ENCODE measurements at regions not wholly inside any gene's neighbourhood (a gene's known extent, or its start where the extent isn't known, plus 50 kb on each side); places are given as distances from the start of the nearest gene placed in this dataset.

DNA sequence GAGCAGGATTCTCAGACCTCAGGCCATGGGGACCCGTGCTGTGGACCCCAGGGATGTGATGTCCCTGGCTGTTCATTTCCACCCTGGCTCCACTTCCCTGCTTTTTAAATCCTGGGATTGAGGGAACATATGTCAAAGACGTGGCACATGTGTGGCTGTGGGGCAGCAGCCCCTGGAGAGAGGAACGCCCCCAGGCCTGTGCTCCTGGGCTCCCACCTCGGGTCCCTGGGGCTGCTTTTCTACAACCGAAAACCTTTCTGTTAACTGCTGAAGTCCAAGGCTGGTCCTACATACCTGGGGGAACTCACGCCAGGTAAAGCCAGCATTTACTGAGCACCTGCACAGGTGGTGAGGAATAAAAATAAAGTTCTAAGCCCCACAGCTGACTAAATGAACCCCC lies 102.3 kb upstream of the FRMD1 start:
- 81% methylated on average over 6 of the region's 6 CpGs for WGBS
- no peak overlapping the region for H3K4me2 ChIP-seq (ENCODE audit: low read length, poor library complexity, severe bottlenecking)
- no peak overlapping the region for H3K14ac ChIP-seq (ENCODE audit: low read length in 2 of 2)
- no peak overlapping the region for H2BK12ac ChIP-seq (ENCODE audit: low read length in 2 of 2)
- no peak overlapping the region for H3K9ac ChIP-seq (ENCODE audit: low read length)
- H2AK5ac ChIP-seq (ENCODE audit: low read length, severe bottlenecking): no peak overlapping the region
- no peaks in the 10 kb centered on the region for H3K79me1 ChIP-seq (replicated peaks; ENCODE audit: low read length, poor library complexity, severe bottlenecking)
- H3K18ac ChIP-seq (ENCODE audit: low read depth in 1 of 2, low read length in 2 of 2): no peak overlapping the region
- DNase-seq: no peak
- no peak overlapping the region for H3K4me3 ChIP-seq (ENCODE audit: insufficient read depth in 1 of 2, low read depth in 1 of 2, low read length in 2 of 2)
- H3K4ac ChIP-seq (ENCODE audit: low read depth in 1 of 2, low read length in 2 of 2): no peak overlapping the region
- H2BK5ac ChIP-seq (ENCODE audit: low read depth, low read length, poor library complexity, severe bottlenecking): no peak overlapping the region
- no peak overlapping the region for H2AFZ ChIP-seq (ENCODE audit: low read depth, low read length)
- no peaks in the 10 kb centered on the region for H3K9me3 ChIP-seq (ENCODE audit: control insufficient read depth, low read length)
- no peak overlapping the region for H2BK15ac ChIP-seq (ENCODE audit: low read depth, poor library complexity, severe bottlenecking)
- no peak overlapping the region for H3K27ac ChIP-seq (ENCODE audit: low read length, poor library complexity, severe bottlenecking)
- no peak overlapping the region for H4K8ac ChIP-seq (ENCODE audit: low read length)
- no peak overlapping the region for H2BK120ac ChIP-seq (ENCODE audit: low read depth, low read length)
- H3K4me1 ChIP-seq (ENCODE audit: control insufficient read depth, insufficient read depth, low read depth, low read length): peaks cover 4% of the 10 kb centered on the region
- H3K36me3 ChIP-seq (ENCODE audit: control insufficient read depth in 1 of 2, insufficient read depth in 2 of 2, low read depth in 1 of 2, low read length in 2 of 2): no peaks in the 10 kb centered on the region
- peaks cover 4 to 8% of the 10 kb centered on the region in 2 experiments for H3K27me3 ChIP-seq (ENCODE audit: control insufficient read depth in 1 of 2, insufficient read depth in 1 of 2, low read length in 2 of 2)
- no peak overlapping the region for H3K23ac ChIP-seq (ENCODE audit: low read length in 2 of 2)
- H4K91ac ChIP-seq (ENCODE audit: low read length): no peak overlapping the region

DNA sequence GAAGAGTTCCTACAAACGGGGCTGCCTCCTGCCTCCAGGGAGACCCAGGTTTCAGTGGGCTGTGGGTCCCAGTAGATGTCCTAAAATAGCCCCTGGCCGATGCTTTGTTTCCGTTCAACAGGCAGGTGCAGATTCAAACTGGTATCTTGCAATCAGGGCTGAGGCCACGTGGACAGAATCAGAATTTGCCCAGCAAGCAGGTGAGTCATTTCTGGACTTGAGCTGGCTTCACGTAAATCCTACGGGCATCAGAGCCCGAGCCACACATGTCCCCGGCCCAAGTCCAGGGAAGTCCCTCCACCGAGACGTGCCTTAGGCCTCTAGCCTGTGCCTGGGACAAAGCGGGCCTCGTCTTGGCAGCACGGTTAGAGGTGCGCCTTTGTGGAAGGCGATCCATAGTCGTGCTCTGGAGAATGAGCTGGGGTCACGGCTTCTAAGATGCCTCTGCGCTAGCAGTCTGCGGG lies 101.6 kb upstream of the FRMD1 start:
- H2BK5ac ChIP-seq (ENCODE audit: low read depth, low read length, poor library complexity, severe bottlenecking): no peak overlapping the region

DNA sequence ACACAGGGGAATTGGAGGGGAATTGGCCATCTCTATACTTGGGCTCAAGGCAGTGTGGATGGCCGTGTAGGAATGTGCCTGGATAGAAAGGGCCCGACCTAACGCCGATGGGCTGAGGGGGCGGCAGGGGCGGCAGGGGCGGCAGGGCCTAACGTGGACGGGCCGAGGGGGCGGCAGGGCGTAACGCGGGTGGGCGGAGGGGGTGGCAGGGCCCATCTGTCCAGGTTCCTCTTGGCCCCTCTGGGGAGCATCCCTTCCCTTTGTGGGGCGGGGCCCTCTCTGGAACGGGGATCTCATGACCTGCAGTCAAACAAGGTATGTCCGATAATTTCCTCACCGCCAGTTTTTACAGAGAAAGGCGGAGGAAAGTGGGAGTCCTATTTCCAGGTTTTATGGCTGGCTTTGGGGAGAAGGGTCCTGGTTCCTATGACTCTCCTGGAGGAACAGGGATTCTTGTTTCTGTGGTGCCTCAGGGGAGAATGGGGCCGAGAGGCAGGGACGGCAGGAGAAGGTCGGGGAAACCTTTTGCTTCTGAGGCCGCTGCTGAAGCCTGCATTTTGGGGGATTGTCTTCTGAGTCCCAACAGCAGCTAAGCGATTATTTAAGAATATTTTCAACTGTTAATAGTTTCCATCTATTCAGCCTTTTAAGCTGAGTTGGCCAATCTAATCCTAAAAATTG lies 100.8 kb upstream of the FRMD1 start:
- Histone ChIP-seq H2AFZ (ENCODE audit: low read depth, low read length) (no peak overlapping the region), H3K36me3 (ENCODE audit: control insufficient read depth in 1 of 2, insufficient read depth in 2 of 2, low read depth in 1 of 2, low read length in 2 of 2) (no peaks in the 10 kb centered on the region), H3K4me1 (ENCODE audit: control insufficient read depth, insufficient read depth, low read depth, low read length) (peaks cover 4% of the 10 kb centered on the region), H3K4ac (ENCODE audit: low read depth in 1 of 2, low read length in 2 of 2) (no peak overlapping the region), H2BK5ac (ENCODE audit: low read depth, low read length, poor library complexity, severe bottlenecking) (no peak overlapping the region), H3K79me1 (replicated peaks; ENCODE audit: low read length, poor library complexity, severe bottlenecking) (no peaks in the 10 kb centered on the region), H2BK120ac (ENCODE audit: low read depth, low read length) (no peak overlapping the region), H3K14ac (ENCODE audit: low read length in 2 of 2) (no peak overlapping the region), H2AK5ac (ENCODE audit: low read length, severe bottlenecking) (no peak overlapping the region), H3K4me2 (ENCODE audit: low read length, poor library complexity, severe bottlenecking) (no peak overlapping the region), H3K9me3 (ENCODE audit: control insufficient read depth, low read length) (no peaks in the 10 kb centered on the region), H2BK15ac (ENCODE audit: low read depth, poor library complexity, severe bottlenecking) (no peak overlapping the region), H4K8ac (ENCODE audit: low read length) (no peak overlapping the region), H4K91ac (ENCODE audit: low read length) (no peak overlapping the region), H3K18ac (ENCODE audit: low read depth in 1 of 2, low read length in 2 of 2) (no peak overlapping the region), H3K23ac (ENCODE audit: low read length in 2 of 2) (no peak overlapping the region), H3K9ac (ENCODE audit: low read length) (no peak overlapping the region), H3K27me3 (ENCODE audit: control insufficient read depth in 1 of 2, insufficient read depth in 1 of 2, low read length in 2 of 2) (peaks cover 4 to 8% of the 10 kb centered on the region in 2 experiments), H3K4me3 (ENCODE audit: insufficient read depth in 1 of 2, low read depth in 1 of 2, low read length in 2 of 2) (no peak overlapping the region), H2BK12ac (ENCODE audit: low read length in 2 of 2) (no peak overlapping the region), H3K27ac (ENCODE audit: low read length, poor library complexity, severe bottlenecking) (no peak overlapping the region)
- WGBS: 91% methylated on average over 24 of the region's 25 CpGs
- no peak for DNase-seq

More for the DNA sequence above, 101.6 kb upstream of the FRMD1 start:
- Histone ChIP-seq H3K14ac (ENCODE audit: low read length in 2 of 2) (no peak overlapping the region), H3K4me2 (ENCODE audit: low read length, poor library complexity, severe bottlenecking) (no peak overlapping the region), H3K27me3 (ENCODE audit: control insufficient read depth in 1 of 2, insufficient read depth in 1 of 2, low read length in 2 of 2) (peaks cover 4 to 8% of the 10 kb centered on the region in 2 experiments), H3K23ac (ENCODE audit: low read length in 2 of 2) (no peak overlapping the region), H2BK15ac (ENCODE audit: low read depth, poor library complexity, severe bottlenecking) (no peak overlapping the region), H3K27ac (ENCODE audit: low read length, poor library complexity, severe bottlenecking) (no peak overlapping the region), H3K79me1 (replicated peaks; ENCODE audit: low read length, poor library complexity, severe bottlenecking) (no peaks in the 10 kb centered on the region), H2BK12ac (ENCODE audit: low read length in 2 of 2) (no peak overlapping the region), H3K36me3 (ENCODE audit: control insufficient read depth in 1 of 2, insufficient read depth in 2 of 2, low read depth in 1 of 2, low read length in 2 of 2) (no peaks in the 10 kb centered on the region), H2AFZ (ENCODE audit: low read depth, low read length) (no peak overlapping the region), H4K91ac (ENCODE audit: low read length) (no peak overlapping the region), H3K9me3 (ENCODE audit: control insufficient read depth, low read length) (no peaks in the 10 kb centered on the region), H3K4ac (ENCODE audit: low read depth in 1 of 2, low read length in 2 of 2) (no peak overlapping the region), H2BK120ac (ENCODE audit: low read depth, low read length) (no peak overlapping the region), H3K4me3 (ENCODE audit: insufficient read depth in 1 of 2, low read depth in 1 of 2, low read length in 2 of 2) (no peak overlapping the region), H3K18ac (ENCODE audit: low read depth in 1 of 2, low read length in 2 of 2) (no peak overlapping the region), H4K8ac (ENCODE audit: low read length) (no peak overlapping the region), H3K9ac (ENCODE audit: low read length) (no peak overlapping the region), H3K4me1 (ENCODE audit: control insufficient read depth, insufficient read depth, low read depth, low read length) (peaks cover 4% of the 10 kb centered on the region), H2AK5ac (ENCODE audit: low read length, severe bottlenecking) (no peak overlapping the region)
- WGBS: 87% methylated on average over 19 of the region's 19 CpGs
- DNase-seq: no peak

DNA sequence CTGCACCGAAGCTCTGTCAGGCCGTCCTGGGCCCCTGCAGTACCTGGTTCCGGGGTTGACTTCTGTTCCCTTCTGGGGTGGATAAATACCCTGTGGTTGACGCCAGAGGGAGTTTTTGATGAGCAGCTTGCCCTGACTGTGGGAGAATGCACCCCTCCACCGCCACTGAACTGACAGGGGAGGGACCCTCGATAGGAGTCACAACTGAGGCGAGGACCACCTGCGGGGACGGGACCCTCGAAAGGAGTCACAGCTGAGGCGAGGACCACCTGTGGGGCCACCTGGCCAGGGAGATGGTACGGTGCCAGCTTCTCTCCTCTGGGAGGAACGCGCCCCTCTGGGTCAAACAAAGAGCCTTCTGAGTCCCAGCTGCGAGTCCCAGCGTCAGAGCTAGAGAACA lies 100.1 kb upstream of the FRMD1 start:
- H3K27me3 ChIP-seq (ENCODE audit: control insufficient read depth in 1 of 2, insufficient read depth in 1 of 2, low read length in 2 of 2): peaks cover 4 to 8% of the 10 kb centered on the region in 2 experiments
- no peaks in the 10 kb centered on the region for H3K79me1 ChIP-seq (replicated peaks; ENCODE audit: low read length, poor library complexity, severe bottlenecking)
- H3K4me1 ChIP-seq (ENCODE audit: control insufficient read depth, insufficient read depth, low read depth, low read length): peaks cover 4% of the 10 kb centered on the region
- H3K9me3 ChIP-seq (ENCODE audit: control insufficient read depth, low read length): no peaks in the 10 kb centered on the region
- H3K36me3 ChIP-seq (ENCODE audit: control insufficient read depth in 1 of 2, insufficient read depth in 2 of 2, low read depth in 1 of 2, low read length in 2 of 2): no peaks in the 10 kb centered on the region
- no peak overlapping the region for H3K27ac ChIP-seq (ENCODE audit: low read length, poor library complexity, severe bottlenecking)
- H2BK5ac ChIP-seq (ENCODE audit: low read depth, low read length, poor library complexity, severe bottlenecking): no peak overlapping the region
- H2BK15ac ChIP-seq (ENCODE audit: low read depth, poor library complexity, severe bottlenecking): no peak overlapping the region
- H4K91ac ChIP-seq (ENCODE audit: low read length): no peak overlapping the region
- 95% methylated on average over 16 of the region's 16 CpGs for WGBS
- no peak overlapping the region for H2AK5ac ChIP-seq (ENCODE audit: low read length, severe bottlenecking)
- no peak overlapping the region for H3K18ac ChIP-seq (ENCODE audit: low read depth in 1 of 2, low read length in 2 of 2)
- no peak for DNase-seq
- no peak overlapping the region for H3K4me3 ChIP-seq (ENCODE audit: insufficient read depth in 1 of 2, low read depth in 1 of 2, low read length in 2 of 2)
- H2AFZ ChIP-seq (ENCODE audit: low read depth, low read length): no peak overlapping the region
- H3K9ac ChIP-seq (ENCODE audit: low read length): no peak overlapping the region
- no peak overlapping the region for H4K8ac ChIP-seq (ENCODE audit: low read length)
- H3K14ac ChIP-seq (ENCODE audit: low read length in 2 of 2): no peak overlapping the region
- no peak overlapping the region for H2BK12ac ChIP-seq (ENCODE audit: low read length in 2 of 2)
- no peak overlapping the region for H3K4me2 ChIP-seq (ENCODE audit: low read length, poor library complexity, severe bottlenecking)
- no peak overlapping the region for H3K23ac ChIP-seq (ENCODE audit: low read length in 2 of 2)
- no peak overlapping the region for H2BK120ac ChIP-seq (ENCODE audit: low read depth, low read length)
- H3K4ac ChIP-seq (ENCODE audit: low read depth in 1 of 2, low read length in 2 of 2): no peak overlapping the region
